22Rv1 (cell line): ENCODE measurements at regions not wholly inside any gene's neighbourhood (a gene's known extent, or its start where the extent isn't known, plus 50 kb on each side); places are given as distances from the start of the nearest gene placed in this dataset.

ENCODE experiments used
- CTCF ChIP-seq: fragments of 450-650 bp; IDR thresholded peaks from 2 replicates; pipeline ENCODE4 v1.5.1; 2017; ENCODE audit warnings: mild to moderate bottlenecking
- ZFX ChIP-seq: fragments of 450-650 bp; IDR thresholded peaks from 2 replicates; pipeline ENCODE4 v1.6.1; 2017; ENCODE audit warnings: antibody characterized with exemption, borderline replicate concordance

- TF ChIP-seq CTCF (no peak), ZFX (no peak)
Measured at GRCh38 chr6:53984581-53984980, 126.7 kb upstream of the MLIP start.
